Liver (tissue), 8 donors: ENCODE measurements at regions not wholly inside any gene's neighbourhood (a gene's known extent, or its start where the extent isn't known, plus 50 kb on each side); places are given as distances from the start of the nearest gene placed in this dataset.

Experiments
- DNase-seq: peaks from one replicate; pipeline ENCODE4 v3.0.0-alpha.2; 2017; ENCODE audit warnings: low spot score
- H3K27ac ChIP-seq, 2 donors: one replicate each; pipeline ENCODE4 v1.7.0; 2013; ENCODE audit warnings: inconsistent platforms in 2 of 2, low read length in 2 of 2, control low read depth in 1 of 2, low read depth in 1 of 2, mild to moderate bottlenecking in 1 of 2
- H3K27me3 ChIP-seq, 4 donors: one replicate each; pipeline versions ENCODE4 v1.6.1 to v1.7.0; 2013; ENCODE audit warnings: low read length in 3 of 4, inconsistent platforms in 1 of 4, mild to moderate bottlenecking in 1 of 4, moderate library complexity in 1 of 4; ENCODE audit not compliant: control insufficient read depth in 4 of 4, insufficient read depth in 4 of 4
- H3K36me3 ChIP-seq, 4 donors: one replicate each; pipeline versions ENCODE4 v1.6.1 to v1.7.0; 2013; ENCODE audit warnings: low read length in 3 of 4, mild to moderate bottlenecking in 3 of 4, low read depth in 1 of 4, moderate library complexity in 1 of 4; ENCODE audit not compliant: control insufficient read depth in 4 of 4, insufficient read depth in 3 of 4
- H3K4me1 ChIP-seq, 4 donors: one replicate each; pipeline versions ENCODE4 v1.6.1 to v1.7.0; 2013; ENCODE audit warnings: low read length in 3 of 4, mild to moderate bottlenecking in 3 of 4, moderate library complexity in 1 of 4; ENCODE audit not compliant: control insufficient read depth in 4 of 4, insufficient read depth in 4 of 4
- H3K4me3 ChIP-seq, 3 donors: one replicate each; pipeline versions ENCODE4 v1.6.1 to v1.7.0; 2013; ENCODE audit warnings: low read length in 3 of 3, control low read depth in 1 of 3, low read depth in 1 of 3, mild to moderate bottlenecking in 1 of 3
- H3K9ac ChIP-seq, 2 donors: one replicate each; pipeline ENCODE4 v1.7.0; 2013; ENCODE audit warnings: low read length in 2 of 2, mild to moderate bottlenecking in 2 of 2, moderate library complexity in 2 of 2, control low read depth in 1 of 2, low read depth in 1 of 2
- H3K9me3 ChIP-seq, 4 donors: one replicate each; pipeline versions ENCODE4 v1.6.1 to v1.7.0; 2013; ENCODE audit warnings: low read length in 3 of 4; ENCODE audit not compliant: control insufficient read depth in 4 of 4
- ATF3 ChIP-seq: IDR thresholded peaks from 2 replicates; pipeline ENCODE4 v1.6.1; 2016; ENCODE audit warnings: antibody characterized with exemption
- CTCF ChIP-seq: fragments of 150-350 bp; IDR thresholded peaks from 2 replicates; pipeline ENCODE4 v1.5.1; 2017; ENCODE audit warnings: improper control_type of control experiment, low read depth, low read length; ENCODE audit not compliant: missing input control
- EGR1 ChIP-seq, 2 donors: IDR thresholded peaks; 2 replicates each; pipeline ENCODE4 v1.6.1; 2016 to 2018; ENCODE audit warnings: antibody characterized with exemption in 2 of 2, low read depth in 2 of 2
- GABPA ChIP-seq, 2 donors: IDR thresholded peaks in 1 of 2; conservative IDR thresholded peaks in 1 of 2; 2 replicates each; pipeline ENCODE4 v1.6.1; 2016; ENCODE audit warnings: antibody characterized with exemption in 2 of 2, mild to moderate bottlenecking in 1 of 2, moderate library complexity in 1 of 2
- HNF4A ChIP-seq, 2 donors: conservative IDR thresholded peaks; 2 replicates each; pipeline ENCODE4 v1.6.1; 2016; ENCODE audit warnings: antibody characterized with exemption in 2 of 2, mild to moderate bottlenecking in 2 of 2
- HNF4G ChIP-seq: IDR thresholded peaks from 2 replicates; pipeline ENCODE4 v1.6.1; 2016; ENCODE audit warnings: antibody characterized with exemption
- JUND ChIP-seq, 2 donors: IDR thresholded peaks; 2 replicates each; pipeline ENCODE4 v1.6.1; 2016; ENCODE audit warnings: antibody characterized with exemption in 2 of 2
- MAX ChIP-seq: IDR thresholded peaks from 2 replicates; pipeline ENCODE4 v1.6.1; 2016; ENCODE audit warnings: antibody characterized with exemption
- NR2F2 ChIP-seq: IDR thresholded peaks from 2 replicates; pipeline ENCODE4 v1.6.1; 2016; ENCODE audit warnings: antibody characterized with exemption
- RAD21 ChIP-seq, 2 donors: IDR thresholded peaks; 2 replicates each; pipeline ENCODE4 v1.6.1; 2016; ENCODE audit warnings: antibody characterized with exemption in 2 of 2, mild to moderate bottlenecking in 2 of 2
- REST ChIP-seq: IDR thresholded peaks from 2 replicates; pipeline ENCODE4 v1.6.1; 2016; ENCODE audit warnings: antibody characterized with exemption, mild to moderate bottlenecking
- TAF1 ChIP-seq: conservative IDR thresholded peaks from 2 replicates; pipeline ENCODE4 v1.6.1; 2016; ENCODE audit warnings: antibody characterized with exemption, mild to moderate bottlenecking
- YY1 ChIP-seq: IDR thresholded peaks from 2 replicates; pipeline ENCODE4 v1.6.1; 2016; ENCODE audit warnings: antibody characterized with exemption, mild to moderate bottlenecking
- ZBTB33 ChIP-seq: IDR thresholded peaks from 2 replicates; pipeline ENCODE4 v1.6.1; 2016; ENCODE audit warnings: antibody characterized with exemption
- WGBS: extraction: QIAGEN DNeasy Blood & Tissue Kit; methylation state at CpG from one replicate; pipeline ENCODE4 v1.1.7; 2013; 5-methylcytosine and 5-hydroxymethylcytosine counted together
- donor health status: healthy.
- donor health status: healthy.
- donor health status: healthy.
- donor health status: healthy.
- donor health status: healthy.

GRCh38 chr9:78393340-78393739 is 96.4 kb downstream of the PSAT1 start:
- TF ChIP-seq ZBTB33, result no peak
- TF ChIP-seq REST, result no peak
- TF ChIP-seq YY1, result no peak
- no peak for TF ChIP-seq CTCF
- no peak for TF ChIP-seq MAX
- TF ChIP-seq EGR1 (IDR thresholded peaks at IDR 0.05; ENCODE audit: low read depth in 2 of 2), result no peak
- TF ChIP-seq NR2F2, result no peak
- TF ChIP-seq JUND (IDR thresholded peaks at IDR 0.05), result no peak
- DNase-seq, result no peak
- WGBS, result 92% methylated on average over 2 of the region's 2 CpGs
- no peak overlapping the region for H3K9ac ChIP-seq
- no peak overlapping the region for H3K4me3 ChIP-seq
- peaks cover 0 to 12% (median 5%) of the 10 kb centered on the region in 4 donors for H3K9me3 ChIP-seq
- H3K27me3 ChIP-seq, result no peaks in the 10 kb centered on the region
- no peak overlapping the region for H3K27ac ChIP-seq
- no peaks in the 10 kb centered on the region for H3K36me3 ChIP-seq
- H3K4me1 ChIP-seq, result no peaks in the 10 kb centered on the region

GRCh38 chr9:78393932-78394331 is 97.0 kb downstream of the PSAT1 start:
- H3K27me3 ChIP-seq, result no peaks in the 10 kb centered on the region
- no peak for TF ChIP-seq GABPA (IDR thresholded peaks at IDR 0.05 in 1 of 2, conservative IDR thresholded peaks at IDR 0.05 in 1 of 2)
- no peak for TF ChIP-seq HNF4A (conservative IDR thresholded peaks at IDR 0.05)
- TF ChIP-seq REST, result no peak
- no peak for TF ChIP-seq YY1
- no peak for TF ChIP-seq TAF1
- TF ChIP-seq MAX, result no peak
- TF ChIP-seq HNF4G, result no peak
- no peak for TF ChIP-seq ATF3
- TF ChIP-seq RAD21 (IDR thresholded peaks at IDR 0.05), result no peak
- WGBS, result 92% methylated on average over 2 of the region's 2 CpGs
- no peaks in the 10 kb centered on the region for H3K36me3 ChIP-seq
- no peak for DNase-seq
- no peak overlapping the region for H3K9ac ChIP-seq
- H3K27ac ChIP-seq, result no peak overlapping the region
- H3K9me3 ChIP-seq, result peaks cover 0 to 12% (median 5%) of the 10 kb centered on the region in 4 donors
- no peak overlapping the region for H3K4me3 ChIP-seq
- H3K4me1 ChIP-seq, result no peaks in the 10 kb centered on the region
